ENCODE measurements at regions not wholly inside any gene's neighbourhood (a gene's known extent, or its start where the extent isn't known, plus 50 kb on each side); places are given as distances from the start of the nearest gene placed in this dataset.
A peak's percentile ranks its signal among the peaks of the same experiment; 100 is the strongest.

GRCh38 chr10:90614631-90615030 lies 243.2 kb downstream of the HTR7 start:
- H3K9me3 ChIP-seq (ENCODE audit: control insufficient read depth, insufficient read depth, low read depth, low read length) = no peaks in the 10 kb centered on the region
- POLR2A ChIA-PET = no interaction called here
- in situ Hi-C loops (cut with HindIII; ENCODE audit: low pct_unique_long_range_greater_than_20kb, low sequenced_read_pairs) = no loop called here
- H3K4me1 ChIP-seq (ENCODE audit: control insufficient read depth, insufficient read depth, low read length) = no peaks in the 10 kb centered on the region
- no TSS peak for BruUV-seq (replicated peaks)
- ATAC-seq = no peak
- no peak overlapping the region for H3K4me3 ChIP-seq (ENCODE audit: low read depth in 2 of 2, low read length in 2 of 2)
- CTCF ChIA-PET = no interaction called here
- H3K36me3 ChIP-seq (ENCODE audit: control insufficient read depth, insufficient read depth, low read length) = no peaks in the 10 kb centered on the region
- intact Hi-C loops (cut with micrococcal nuclease; ENCODE audit: unreplicated experiment) = no loop called here
- no peak for DNase-seq (ENCODE audit: low read depth, low spot score)
- no peak overlapping the region for H3K27ac ChIP-seq (ENCODE audit: low read length)
- TF ChIP-seq POLR2AphosphoS5 (IDR thresholded peaks at IDR 0.05; ENCODE audit: low read depth, low read length) (no peak), SIN3A (IDR thresholded peaks at IDR 0.05; ENCODE audit: borderline replicate concordance, insufficient read depth, low read depth, low read length) (no peak), CTCF (IDR thresholded peaks at IDR 0.05) (no peak), REST (IDR thresholded peaks at IDR 0.05; ENCODE audit: insufficient read depth in 1 of 2, low read depth in 2 of 2, low read length in 1 of 2) (no peak), TCF7L2 (IDR thresholded peaks at IDR 0.05; ENCODE audit: low read depth, low read length) (no peak)
- no peaks in the 10 kb centered on the region for H3K27me3 ChIP-seq (ENCODE audit: control insufficient read depth, insufficient read depth, low read length)

- no TSS peak for BruUV-seq (replicated peaks)
- H3K9me3 ChIP-seq (ENCODE audit: control insufficient read depth, insufficient read depth, low read depth, low read length) = no peaks in the 10 kb centered on the region
- DNase-seq (ENCODE audit: low read depth, low spot score) = no peak
- no peak for ATAC-seq
- H3K27me3 ChIP-seq (ENCODE audit: control insufficient read depth, insufficient read depth, low read length) = no peaks in the 10 kb centered on the region
- intact Hi-C loops (cut with micrococcal nuclease; ENCODE audit: unreplicated experiment) = no loop called here
- no peaks in the 10 kb centered on the region for H3K4me1 ChIP-seq (ENCODE audit: control insufficient read depth, insufficient read depth, low read length)
- in situ Hi-C loops (cut with HindIII; ENCODE audit: low pct_unique_long_range_greater_than_20kb, low sequenced_read_pairs) = no loop called here
- H3K27ac ChIP-seq (ENCODE audit: low read length) = no peak overlapping the region
- TF ChIP-seq TCF7L2 (IDR thresholded peaks at IDR 0.05; ENCODE audit: low read depth, low read length) (no peak), REST (IDR thresholded peaks at IDR 0.05; ENCODE audit: insufficient read depth in 1 of 2, low read depth in 2 of 2, low read length in 1 of 2) (peak; percentile 78 to 82)
- POLR2A ChIA-PET = interaction anchor here (0.5 kb wide), 1 partner anchor 131 kb away, joined by 4 read pairs; no protein-coding TSS in a partner anchor
- CTCF ChIA-PET = no interaction called here
- H3K36me3 ChIP-seq (ENCODE audit: control insufficient read depth, insufficient read depth, low read length) = no peaks in the 10 kb centered on the region
- no peak overlapping the region for H3K4me3 ChIP-seq (ENCODE audit: low read depth in 2 of 2, low read length in 2 of 2)
Observed at GRCh38 chr10:90621577-90621976, 236.3 kb downstream of the HTR7 start.

All from Panc1 (cell line).